ENCODE measurements at regions not wholly inside any gene's neighbourhood (a gene's known extent, or its start where the extent isn't known, plus 50 kb on each side); places are given as distances from the start of the nearest gene placed in this dataset.

DNA sequence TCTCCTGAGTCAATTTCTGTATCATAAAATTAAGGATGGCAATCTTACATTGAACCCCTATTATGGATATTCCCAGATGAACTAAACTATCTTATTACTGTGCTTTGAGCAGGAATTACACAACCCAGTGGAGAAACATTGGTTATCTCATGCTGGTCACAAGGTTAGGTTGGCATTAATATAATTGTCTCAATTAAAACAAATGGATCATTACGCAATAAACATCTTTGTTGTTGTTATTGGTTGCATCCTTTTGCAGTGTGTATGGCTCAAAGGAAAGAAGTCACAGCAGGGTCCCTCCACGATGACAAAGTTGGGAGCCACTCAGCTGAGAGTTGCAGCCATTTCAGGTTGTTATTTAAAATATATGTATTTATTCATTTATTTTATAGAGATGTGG lies 297.0 kb upstream of the KLF4 start:
- Histone ChIP-seq H3K36me3 (ENCODE audit: control insufficient read depth in 1 of 2, insufficient read depth in 2 of 2, low read length in 2 of 2) (no peaks in the 10 kb centered on the region), H3K27me3 (ENCODE audit: insufficient read depth, low read length) (no peaks in the 10 kb centered on the region), H3K9me2 (ENCODE audit: insufficient read depth) (no peaks in the 10 kb centered on the region), H4K20me1 (ENCODE audit: insufficient read depth) (no peaks in the 10 kb centered on the region), H3K79me2 (ENCODE audit: insufficient read depth, low read length) (no peaks in the 10 kb centered on the region), H3K4me3 (replicated peaks in 1 of 2; ENCODE audit: low read depth in 1 of 2, low read length in 2 of 2) (no peak overlapping the region), H3K4me1 (ENCODE audit: control insufficient read depth in 1 of 2, insufficient read depth in 2 of 2, low read length in 2 of 2) (peaks cover 8 to 10% of the 10 kb centered on the region in 2 experiments; a peak in 3 of 4 replicates), H3K9me3 (ENCODE audit: control insufficient read depth in 1 of 2, insufficient read depth in 1 of 2, low read depth in 1 of 2, low read length in 2 of 2) (no peaks in the 10 kb centered on the region), H2AFZ (ENCODE audit: low read depth, low read length, poor library complexity, severe bottlenecking) (no peak overlapping the region), H3K27ac (ENCODE audit: low read depth, low read length) (no peak overlapping the region), H3K9ac (ENCODE audit: low read length) (no peak overlapping the region), H3K4me2 (ENCODE audit: low read length) (no peak overlapping the region)
- DNase-seq (ENCODE audit: low read depth, low spot score): no peak
- no TSS peak for BruUV-seq (replicated peaks)
- TF ChIP-seq, protein P1, sequence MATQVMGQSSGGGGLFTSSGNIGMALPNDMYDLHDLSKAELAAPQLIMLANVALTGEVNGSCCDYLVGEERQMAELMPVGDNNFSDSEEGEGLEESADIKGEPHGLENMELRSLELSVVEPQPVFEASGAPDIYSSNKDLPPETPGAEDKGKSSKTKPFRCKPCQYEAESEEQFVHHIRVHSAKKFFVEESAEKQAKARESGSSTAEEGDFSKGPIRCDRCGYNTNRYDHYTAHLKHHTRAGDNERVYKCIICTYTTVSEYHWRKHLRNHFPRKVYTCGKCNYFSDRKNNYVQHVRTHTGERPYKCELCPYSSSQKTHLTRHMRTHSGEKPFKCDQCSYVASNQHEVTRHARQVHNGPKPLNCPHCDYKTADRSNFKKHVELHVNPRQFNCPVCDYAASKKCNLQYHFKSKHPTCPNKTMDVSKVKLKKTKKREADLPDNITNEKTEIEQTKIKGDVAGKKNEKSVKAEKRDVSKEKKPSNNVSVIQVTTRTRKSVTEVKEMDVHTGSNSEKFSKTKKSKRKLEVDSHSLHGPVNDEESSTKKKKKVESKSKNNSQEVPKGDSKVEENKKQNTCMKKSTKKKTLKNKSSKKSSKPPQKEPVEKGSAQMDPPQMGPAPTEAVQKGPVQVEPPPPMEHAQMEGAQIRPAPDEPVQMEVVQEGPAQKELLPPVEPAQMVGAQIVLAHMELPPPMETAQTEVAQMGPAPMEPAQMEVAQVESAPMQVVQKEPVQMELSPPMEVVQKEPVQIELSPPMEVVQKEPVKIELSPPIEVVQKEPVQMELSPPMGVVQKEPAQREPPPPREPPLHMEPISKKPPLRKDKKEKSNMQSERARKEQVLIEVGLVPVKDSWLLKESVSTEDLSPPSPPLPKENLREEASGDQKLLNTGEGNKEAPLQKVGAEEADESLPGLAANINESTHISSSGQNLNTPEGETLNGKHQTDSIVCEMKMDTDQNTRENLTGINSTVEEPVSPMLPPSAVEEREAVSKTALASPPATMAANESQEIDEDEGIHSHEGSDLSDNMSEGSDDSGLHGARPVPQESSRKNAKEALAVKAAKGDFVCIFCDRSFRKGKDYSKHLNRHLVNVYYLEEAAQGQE (IDR thresholded peaks at IDR 0.05; ENCODE audit: low read depth): no peak
- TF ChIP-seq EGR1 (IDR thresholded peaks at IDR 0.05; ENCODE audit: low read depth): no peak
- no peak for TF ChIP-seq CEBPB (IDR thresholded peaks at IDR 0.05; ENCODE audit: low read depth)
- no peak for TF ChIP-seq POLR2AphosphoS5 (IDR thresholded peaks at IDR 0.05; ENCODE audit: low read depth, low read length)
- no peak for TF ChIP-seq ELF1 (IDR thresholded peaks at IDR 0.05; ENCODE audit: borderline replicate concordance, low read depth)
- no peak for TF ChIP-seq EZH2 (IDR thresholded peaks at IDR 0.05)
- TF ChIP-seq, protein P2, sequence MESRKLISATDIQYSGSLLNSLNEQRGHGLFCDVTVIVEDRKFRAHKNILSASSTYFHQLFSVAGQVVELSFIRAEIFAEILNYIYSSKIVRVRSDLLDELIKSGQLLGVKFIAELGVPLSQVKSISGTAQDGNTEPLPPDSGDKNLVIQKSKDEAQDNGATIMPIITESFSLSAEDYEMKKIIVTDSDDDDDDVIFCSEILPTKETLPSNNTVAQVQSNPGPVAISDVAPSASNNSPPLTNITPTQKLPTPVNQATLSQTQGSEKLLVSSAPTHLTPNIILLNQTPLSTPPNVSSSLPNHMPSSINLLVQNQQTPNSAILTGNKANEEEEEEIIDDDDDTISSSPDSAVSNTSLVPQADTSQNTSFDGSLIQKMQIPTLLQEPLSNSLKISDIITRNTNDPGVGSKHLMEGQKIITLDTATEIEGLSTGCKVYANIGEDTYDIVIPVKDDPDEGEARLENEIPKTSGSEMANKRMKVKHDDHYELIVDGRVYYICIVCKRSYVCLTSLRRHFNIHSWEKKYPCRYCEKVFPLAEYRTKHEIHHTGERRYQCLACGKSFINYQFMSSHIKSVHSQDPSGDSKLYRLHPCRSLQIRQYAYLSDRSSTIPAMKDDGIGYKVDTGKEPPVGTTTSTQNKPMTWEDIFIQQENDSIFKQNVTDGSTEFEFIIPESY (IDR thresholded peaks at IDR 0.05; ENCODE audit: extremely low read depth, insufficient replicate concordance, low read length): no peak
- no peak for TF ChIP-seq TCF7L2 (IDR thresholded peaks at IDR 0.05; ENCODE audit: borderline replicate concordance, extremely low read depth, insufficient read depth, insufficient read length)
- no peak for TF ChIP-seq SRF (IDR thresholded peaks at IDR 0.05; ENCODE audit: low read depth)
- no peak for TF ChIP-seq ZNF274 (IDR thresholded peaks at IDR 0.05; ENCODE audit: low read depth, low read length)
- no peak for TF ChIP-seq SIN3A (IDR thresholded peaks at IDR 0.05; ENCODE audit: low read depth)
- TF ChIP-seq SP1 (IDR thresholded peaks at IDR 0.05; ENCODE audit: low read depth): no peak
- TF ChIP-seq, protein P3, sequence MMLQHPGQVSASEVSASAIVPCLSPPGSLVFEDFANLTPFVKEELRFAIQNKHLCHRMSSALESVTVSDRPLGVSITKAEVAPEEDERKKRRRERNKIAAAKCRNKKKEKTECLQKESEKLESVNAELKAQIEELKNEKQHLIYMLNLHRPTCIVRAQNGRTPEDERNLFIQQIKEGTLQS (IDR thresholded peaks at IDR 0.05): no peak
- no peak for TF ChIP-seq FOSL1 (IDR thresholded peaks at IDR 0.05; ENCODE audit: low read depth)
- TF ChIP-seq EZH2phosphoT487 (IDR thresholded peaks at IDR 0.05; ENCODE audit: borderline replicate concordance): no peak
- no peak for TF ChIP-seq YY1 (IDR thresholded peaks at IDR 0.05; ENCODE audit: extremely low read depth, insufficient replicate concordance, low read depth, low read length)
- TF ChIP-seq, protein P4, sequence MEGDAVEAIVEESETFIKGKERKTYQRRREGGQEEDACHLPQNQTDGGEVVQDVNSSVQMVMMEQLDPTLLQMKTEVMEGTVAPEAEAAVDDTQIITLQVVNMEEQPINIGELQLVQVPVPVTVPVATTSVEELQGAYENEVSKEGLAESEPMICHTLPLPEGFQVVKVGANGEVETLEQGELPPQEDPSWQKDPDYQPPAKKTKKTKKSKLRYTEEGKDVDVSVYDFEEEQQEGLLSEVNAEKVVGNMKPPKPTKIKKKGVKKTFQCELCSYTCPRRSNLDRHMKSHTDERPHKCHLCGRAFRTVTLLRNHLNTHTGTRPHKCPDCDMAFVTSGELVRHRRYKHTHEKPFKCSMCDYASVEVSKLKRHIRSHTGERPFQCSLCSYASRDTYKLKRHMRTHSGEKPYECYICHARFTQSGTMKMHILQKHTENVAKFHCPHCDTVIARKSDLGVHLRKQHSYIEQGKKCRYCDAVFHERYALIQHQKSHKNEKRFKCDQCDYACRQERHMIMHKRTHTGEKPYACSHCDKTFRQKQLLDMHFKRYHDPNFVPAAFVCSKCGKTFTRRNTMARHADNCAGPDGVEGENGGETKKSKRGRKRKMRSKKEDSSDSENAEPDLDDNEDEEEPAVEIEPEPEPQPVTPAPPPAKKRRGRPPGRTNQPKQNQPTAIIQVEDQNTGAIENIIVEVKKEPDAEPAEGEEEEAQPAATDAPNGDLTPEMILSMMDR (IDR thresholded peaks at IDR 0.05 in 2 of 3, conservative IDR thresholded peaks at IDR 0.05 in 1 of 3; ENCODE audit: borderline replicate concordance in 1 of 3, insufficient read depth in 1 of 3, low read depth in 2 of 3, low read length in 2 of 3): no peak
- CTCF ChIA-PET: no interaction called here
- intact Hi-C loops (cut with micrococcal nuclease): no loop called here
- RAD21 ChIA-PET (ENCODE audit: low non-redundant PET in 1 of 2, low total read pairs in 2 of 2, uncharacterized antibody in 2 of 2, unreplicated experiment in 2 of 2): interaction anchor here in 1 of 2 experiments (0.6 kb wide), 1 partner anchor 74 kb away, joined by 3 read pairs; no protein-coding TSS in a partner anchor
- POLR2A ChIA-PET: no interaction called here
- ATAC-seq: no peak

Data from HCT116 (cell line).